Astrocyte of the cerebellum (primary cell): ENCODE measurements at regions not wholly inside any gene's neighbourhood (a gene's known extent, or its start where the extent isn't known, plus 50 kb on each side); places are given as distances from the start of the nearest gene placed in this dataset.
"Not testable (repeated sequence)": the region's sequence is repeated elsewhere in the genome, so short reads cannot be mapped to it uniquely, and the experiment has no call there.

Experiments
- DNase-seq: peaks from one replicate; pipeline ENCODE4 v3.0.0-alpha.2; 2011; ENCODE audit warnings: low read depth
- H3K4me3 ChIP-seq: 2 replicates; pipeline ENCODE4 v1.5.1; 2011; ENCODE audit warnings: mild to moderate bottlenecking, low read depth, low read length, moderate library complexity
- CTCF ChIP-seq: IDR thresholded peaks from 2 replicates; pipeline ENCODE4 v1.5.1; 2012; ENCODE audit warnings: low read length, low read depth, moderate library complexity, mild to moderate bottlenecking; ENCODE audit errors: missing control alignments
- in situ Hi-C: cut with HindIII; loops from 2 replicates; pipeline ENCODE4 v1.10.0; 2017; ENCODE audit warnings: low sequenced_read_pairs

- DNase-seq = no peak
- TF ChIP-seq CTCF = no peak
- in situ Hi-C loops = no loop called here
- H3K4me3 ChIP-seq = no peak overlapping the region
These were observed 1098.8 kb upstream of the CDH8 start for GRCh38 chr16:63135069-63135468.

GRCh38 chr16:63131503-63131902 lies 1095.3 kb upstream of the CDH8 start:
- TF ChIP-seq CTCF = no peak
- DNase-seq = no peak
- in situ Hi-C loops = no loop called here
- H3K4me3 ChIP-seq = no peak overlapping the region

GRCh38 chr16:63130942-63131341 lies 1094.7 kb upstream of the CDH8 start:
- DNase-seq = no peak
- H3K4me3 ChIP-seq = no peak overlapping the region
- in situ Hi-C loops = no loop called here
- no peak for TF ChIP-seq CTCF

- no peak for TF ChIP-seq CTCF
- no peak overlapping the region for H3K4me3 ChIP-seq
- no peak for DNase-seq
- in situ Hi-C loops = no loop called here
These were observed 1093.3 kb upstream of the CDH8 start for GRCh38 chr16:63129411-63130125.

- in situ Hi-C loops, DNase-seq, H3K4me3 ChIP-seq: not testable (repeated sequence)
These were observed 1083.7 kb upstream of the CDH8 start for GRCh38 chr16:63119905-63120304.

- DNase-seq = no peak
- in situ Hi-C loops = no loop called here
- no peak for TF ChIP-seq CTCF
These were observed 1063.8 kb upstream of the CDH8 start for GRCh38 chr16:63100082-63100481.

GRCh38 chr16:63096857-63097256 lies 1060.6 kb upstream of the CDH8 start:
- in situ Hi-C loops = no loop called here
- no peak overlapping the region for H3K4me3 ChIP-seq
- TF ChIP-seq CTCF = no peak
- DNase-seq = no peak

More at GRCh38 chr16:63100082-63100481, 1063.8 kb upstream of the CDH8 start:
- no peak overlapping the region for H3K4me3 ChIP-seq
